Activated CD4-positive, alpha-beta T cell treated with anti-CD3 and anti-CD28 coated beads, Interleukin-10, Interleukin-2, amounts not matched to agents 100 ng/mL and 50 ng/mL, durations not matched to agents 16 hours and 8 hours (primary cell): ENCODE measurements at regions not wholly inside any gene's neighbourhood (a gene's known extent, or its start where the extent isn't known, plus 50 kb on each side); places are given as distances from the start of the nearest gene placed in this dataset.

Experiments
- DNase-seq: peaks from one replicate; pipeline ENCODE4 v3.0.0-alpha.2; 2020

GRCh38 chr4:152089584-152089983 is 328.8 kb upstream of the GATB start:
- no peak for DNase-seq

- DNase-seq = no peak
Observed at GRCh38 chr4:152087335-152087734, 326.5 kb upstream of the GATB start.

- no peak for DNase-seq
Observed at GRCh38 chr4:152085657-152086056, 324.9 kb upstream of the GATB start.

GRCh38 chr4:152083338-152083737 is 322.5 kb upstream of the GATB start:
- DNase-seq = no peak

- no peak for DNase-seq
Observed at GRCh38 chr4:152081024-152081423, 320.2 kb upstream of the GATB start.

- peak; percentile 85 for DNase-seq
Observed at GRCh38 chr4:152079543-152080293, 318.9 kb upstream of the GATB start.

- DNase-seq = no peak
Observed at GRCh38 chr4:152079079-152079478, 318.3 kb upstream of the GATB start.

- DNase-seq = no peak
Observed at GRCh38 chr4:152077582-152077981, 316.8 kb upstream of the GATB start.

GRCh38 chr4:152075253-152075928 is 314.6 kb upstream of the GATB start:
- DNase-seq = no peak

GRCh38 chr4:152074573-152074972 is 313.8 kb upstream of the GATB start:
- no peak for DNase-seq

- DNase-seq = no peak
Observed at GRCh38 chr4:152074088-152074437, 313.3 kb upstream of the GATB start.

- no peak for DNase-seq
Observed at GRCh38 chr4:152073351-152074087, 312.7 kb upstream of the GATB start.

- no peak for DNase-seq
Observed at GRCh38 chr4:152072906-152073305, 312.1 kb upstream of the GATB start.

GRCh38 chr4:152072001-152072485 is 311.2 kb upstream of the GATB start:
- DNase-seq = no peak

- DNase-seq = no peak
Observed at GRCh38 chr4:152070854-152071253, 310.0 kb upstream of the GATB start.

GRCh38 chr4:152068866-152069265 is 308.1 kb upstream of the GATB start:
- no peak for DNase-seq

- peak; percentile 7 for DNase-seq
Observed at GRCh38 chr4:152065545-152065944, 304.7 kb upstream of the GATB start.

GRCh38 chr4:152064753-152065152 is 303.9 kb upstream of the GATB start:
- DNase-seq = no peak

GRCh38 chr4:152064282-152064681 is 303.5 kb upstream of the GATB start:
- DNase-seq = no peak

- peak; percentile 53 for DNase-seq
Observed at GRCh38 chr4:152063621-152064240, 302.9 kb upstream of the GATB start.

GRCh38 chr4:152062936-152063620 is 302.3 kb upstream of the GATB start:
- no peak for DNase-seq

GRCh38 chr4:152054731-152055130 is 293.9 kb upstream of the GATB start:
- no peak for DNase-seq
